CD4-positive, alpha-beta T cell treated with Interleukin-4 for 4 hours (primary cell): ENCODE measurements at regions not wholly inside any gene's neighbourhood (a gene's known extent, or its start where the extent isn't known, plus 50 kb on each side); places are given as distances from the start of the nearest gene placed in this dataset.

Experiments used
- DNase-seq: peaks from one replicate; pipeline ENCODE4 v3.0.0-alpha.2; 2020

DNA sequence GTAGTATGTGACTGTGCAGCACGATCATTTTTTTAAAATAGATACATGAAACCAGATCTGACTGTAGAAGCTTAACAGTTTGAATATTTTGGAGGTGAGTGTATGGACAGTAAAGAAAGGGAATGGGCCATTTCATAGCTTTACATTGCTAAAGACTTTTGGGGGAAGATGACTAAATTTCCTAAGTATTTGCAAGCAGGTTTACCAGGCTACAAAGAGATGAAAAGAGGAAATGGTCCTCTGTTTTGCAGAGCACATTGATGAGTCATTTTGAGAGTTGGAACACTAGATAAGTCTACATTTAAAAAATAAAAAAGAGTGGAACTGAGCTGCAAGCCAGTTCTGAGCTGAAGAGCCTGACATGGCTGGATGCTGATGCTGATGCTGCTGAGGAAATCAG lies 115.7 kb upstream of the LRATD1 start:
- no peak for DNase-seq

GRCh38 chr2:14517731-14518130 lies 114.8 kb upstream of the LRATD1 start:
- no peak for DNase-seq

DNA sequence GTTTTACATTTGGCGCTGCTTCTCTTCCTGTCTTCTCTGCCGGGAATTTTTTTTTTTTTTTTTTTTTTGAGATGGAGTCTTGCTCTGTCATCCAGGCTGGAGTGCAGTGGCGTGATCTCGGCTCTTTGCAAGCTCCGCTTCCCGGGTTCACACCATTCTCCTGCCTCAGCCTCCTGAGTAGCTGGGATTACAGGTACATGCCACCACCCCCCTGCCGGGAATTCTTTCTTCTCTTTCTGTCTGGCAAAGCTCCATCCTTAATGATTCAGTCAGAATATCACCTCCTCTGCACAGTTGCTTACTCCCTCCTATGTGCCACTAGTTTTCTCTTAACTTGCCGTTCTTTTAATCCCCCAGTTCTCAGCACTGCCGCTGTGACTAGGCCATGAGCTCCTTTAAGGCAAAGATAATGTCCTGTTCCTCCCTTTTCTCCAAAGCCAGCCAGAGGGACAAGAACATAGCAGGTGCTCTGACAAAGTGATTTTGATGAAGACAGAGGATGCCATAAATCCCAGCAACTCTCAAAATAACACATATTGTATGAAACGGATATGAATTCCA lies 112.1 kb upstream of the LRATD1 start:
- no peak for DNase-seq

GRCh38 chr2:14524041-14524802 lies 108.3 kb upstream of the LRATD1 start:
- no peak for DNase-seq

GRCh38 chr2:14524803-14525080 lies 107.8 kb upstream of the LRATD1 start:
- DNase-seq = no peak

DNA sequence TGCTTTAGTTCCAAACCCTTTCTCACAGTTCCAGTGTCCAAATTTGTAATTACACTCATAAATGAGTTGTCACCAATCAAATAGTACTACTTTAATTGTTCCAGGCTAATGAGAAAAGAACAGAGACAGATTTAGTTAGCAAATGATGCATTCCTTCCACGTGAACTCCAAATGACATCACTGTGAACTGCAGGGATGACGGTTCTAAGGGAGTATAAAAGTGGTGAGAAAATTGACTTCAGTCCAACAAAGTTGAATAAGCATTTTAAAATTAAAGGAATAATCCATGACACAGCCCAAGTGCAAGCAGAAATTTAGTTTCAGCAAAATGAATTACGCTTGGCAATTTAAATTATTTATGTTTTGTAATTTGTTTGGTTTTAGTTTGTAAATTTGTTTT lies 102.0 kb upstream of the LRATD1 start:
- DNase-seq = no peak

GRCh38 chr2:14533131-14533757 lies 99.3 kb upstream of the LRATD1 start:
- no peak for DNase-seq

DNA sequence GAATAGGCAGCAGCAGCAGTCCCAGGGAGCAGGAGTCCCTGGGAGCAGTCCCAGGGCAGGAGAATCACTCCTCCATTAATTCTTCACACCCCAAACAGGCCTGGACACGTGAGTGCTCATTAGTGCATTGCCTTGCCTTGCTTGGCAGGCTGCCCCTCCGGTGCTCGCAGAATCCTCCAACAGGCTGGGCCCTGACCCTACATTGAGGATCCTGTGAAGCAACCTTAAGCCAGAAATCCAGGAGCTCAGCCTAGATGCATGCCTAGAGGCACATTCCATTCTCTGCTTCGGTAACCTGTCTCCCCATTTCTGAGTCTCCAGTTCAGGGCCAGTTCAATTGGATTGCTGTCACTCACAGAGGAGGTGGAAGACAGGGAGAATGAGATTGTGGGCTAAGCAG lies 97.4 kb upstream of the LRATD1 start:
- DNase-seq = no peak

DNA sequence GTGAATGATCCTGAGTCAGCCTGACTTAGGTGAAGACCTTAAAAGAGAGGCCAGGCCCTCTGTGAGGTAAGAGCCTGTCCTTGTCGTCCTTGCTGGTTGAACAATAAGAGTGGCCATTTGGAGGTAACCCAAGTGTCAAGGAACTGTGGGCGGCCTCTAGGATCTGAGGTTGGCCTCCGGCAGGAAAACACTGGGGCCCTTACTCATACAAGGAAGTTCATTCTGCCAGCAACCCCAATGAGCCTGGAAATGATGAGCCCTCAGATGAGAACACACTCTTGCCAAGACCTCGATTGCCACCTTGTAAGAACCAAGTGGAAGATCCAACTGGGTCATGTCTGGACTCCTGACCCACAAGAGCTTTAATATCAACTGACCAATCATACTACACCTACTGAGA lies 95.5 kb upstream of the LRATD1 start:
- DNase-seq = no peak

- DNase-seq = no peak
These were observed 92.5 kb upstream of the LRATD1 start for GRCh38 chr2:14540015-14540414.

- no peak for DNase-seq
These were observed 89.2 kb upstream of the LRATD1 start for GRCh38 chr2:14543284-14543683.

DNA sequence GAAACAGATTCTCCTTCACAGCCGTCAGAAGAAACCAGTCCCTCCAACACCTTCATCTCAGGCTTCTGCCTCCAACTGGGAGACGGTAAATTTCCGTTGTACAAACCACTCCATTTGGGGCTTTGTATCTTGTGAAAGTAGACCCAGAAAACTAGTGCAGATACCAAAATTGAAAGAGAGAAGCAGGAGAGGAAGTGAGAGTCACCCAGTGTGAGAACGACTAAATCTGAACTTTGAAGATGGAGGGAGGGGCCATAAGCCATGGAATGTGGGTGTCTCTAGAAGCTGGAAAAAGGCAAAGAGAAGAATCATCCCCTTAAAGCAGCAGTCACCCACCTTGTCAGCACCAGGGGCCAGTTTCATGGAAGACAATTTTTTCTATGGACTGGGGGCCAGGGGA lies 88.3 kb upstream of the LRATD1 start:
- DNase-seq = no peak

- DNase-seq = no peak
These were observed 84.7 kb upstream of the LRATD1 start for GRCh38 chr2:14547830-14548229.

GRCh38 chr2:14550658-14551057 lies 81.9 kb upstream of the LRATD1 start:
- DNase-seq = no peak

GRCh38 chr2:14551069-14551468 lies 81.4 kb upstream of the LRATD1 start:
- DNase-seq = no peak

- DNase-seq = no peak
These were observed 80.2 kb upstream of the LRATD1 start for GRCh38 chr2:14552286-14552685.

DNA sequence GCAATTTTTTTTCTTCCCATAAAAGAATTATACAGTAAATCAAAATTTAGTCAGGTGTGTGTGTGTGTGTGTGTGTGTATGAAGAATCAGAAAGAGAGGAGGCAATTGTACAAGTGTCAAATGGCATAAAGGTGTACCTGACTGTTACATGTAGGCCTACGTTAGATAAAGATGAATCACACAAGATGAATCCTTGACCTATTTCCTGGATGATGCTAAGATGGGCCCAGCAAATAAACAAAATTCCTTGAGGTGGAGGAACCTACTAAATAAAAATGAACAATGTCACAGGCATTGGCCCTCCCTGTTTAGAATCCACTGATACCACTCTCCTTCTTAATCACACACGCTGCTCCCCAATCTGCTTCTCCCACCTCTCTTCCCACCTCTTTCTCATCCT lies 79.7 kb upstream of the LRATD1 start:
- no peak for DNase-seq

DNA sequence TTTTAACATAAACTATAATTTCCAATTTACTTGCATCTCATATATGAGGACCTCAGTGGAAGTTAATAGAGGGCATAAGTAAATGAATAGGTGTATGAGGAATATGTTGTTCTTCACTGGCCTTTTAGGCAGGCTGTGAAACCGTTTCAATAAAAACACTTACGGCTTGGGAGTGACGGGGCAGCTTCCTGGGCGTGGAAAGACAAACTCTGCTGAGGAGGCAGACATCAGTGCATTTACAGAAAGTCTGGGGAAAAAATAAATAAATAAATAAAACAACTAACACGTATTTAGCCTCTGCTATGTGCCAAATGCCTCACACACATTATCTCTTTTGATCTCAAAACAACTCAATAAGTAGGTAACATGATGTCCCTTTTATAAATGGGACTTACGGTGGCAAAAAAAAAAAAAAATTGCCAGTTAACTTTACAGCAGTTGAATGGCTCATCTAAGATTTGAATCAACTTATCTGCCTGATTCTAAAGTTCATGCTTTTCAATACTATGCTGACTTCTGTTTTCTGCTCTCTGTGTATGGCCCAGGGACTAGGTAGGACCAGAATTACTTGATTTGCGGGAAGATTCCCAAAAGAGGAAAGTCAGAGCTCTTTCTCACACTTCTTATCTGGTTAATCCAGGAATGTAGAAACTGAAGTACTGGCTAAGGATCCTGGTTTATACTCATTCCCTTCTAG lies 77.5 kb upstream of the LRATD1 start:
- DNase-seq = no peak

DNA sequence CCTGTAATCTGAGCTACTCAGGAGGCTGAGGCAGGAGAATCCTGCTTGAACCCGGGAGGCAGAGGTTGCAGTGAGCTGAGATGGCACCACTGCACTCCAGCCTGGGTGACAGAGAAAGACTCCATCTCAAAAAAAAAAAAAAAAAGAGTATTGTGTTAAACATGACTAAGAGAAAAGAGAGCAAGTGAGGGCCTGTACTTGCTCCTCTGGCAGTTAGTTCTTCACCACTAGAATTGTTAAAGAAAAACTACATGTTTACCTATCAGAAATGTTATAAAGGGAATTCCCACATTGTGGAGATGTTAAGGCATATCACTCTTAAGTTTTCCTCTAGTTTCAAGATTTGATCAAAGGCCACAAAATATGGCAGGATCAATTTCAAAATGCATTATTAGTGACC lies 75.4 kb upstream of the LRATD1 start:
- DNase-seq = no peak

- no peak for DNase-seq
These were observed 74.6 kb upstream of the LRATD1 start for GRCh38 chr2:14557916-14558315.

GRCh38 chr2:14558335-14558919 lies 74.1 kb upstream of the LRATD1 start:
- no peak for DNase-seq

DNA sequence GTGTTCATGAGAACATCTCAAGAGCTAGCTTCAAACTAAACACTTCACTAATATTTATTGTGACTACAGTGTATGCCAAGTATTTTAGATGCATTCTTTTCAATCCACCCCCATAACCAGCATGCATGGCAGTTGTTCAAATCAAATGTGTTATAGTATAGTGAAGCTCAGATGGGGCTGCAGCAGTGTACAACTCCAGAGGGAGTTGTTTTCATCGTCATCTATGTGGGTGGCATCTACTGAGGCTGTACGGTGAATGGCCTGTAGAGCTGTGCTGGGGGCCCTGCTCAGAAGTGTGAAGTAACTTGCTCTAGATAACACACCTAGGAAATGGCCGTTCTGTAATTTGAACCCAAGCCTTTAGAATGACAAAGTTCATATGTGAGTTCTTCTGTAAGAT lies 71.8 kb upstream of the LRATD1 start:
- no peak for DNase-seq

DNA sequence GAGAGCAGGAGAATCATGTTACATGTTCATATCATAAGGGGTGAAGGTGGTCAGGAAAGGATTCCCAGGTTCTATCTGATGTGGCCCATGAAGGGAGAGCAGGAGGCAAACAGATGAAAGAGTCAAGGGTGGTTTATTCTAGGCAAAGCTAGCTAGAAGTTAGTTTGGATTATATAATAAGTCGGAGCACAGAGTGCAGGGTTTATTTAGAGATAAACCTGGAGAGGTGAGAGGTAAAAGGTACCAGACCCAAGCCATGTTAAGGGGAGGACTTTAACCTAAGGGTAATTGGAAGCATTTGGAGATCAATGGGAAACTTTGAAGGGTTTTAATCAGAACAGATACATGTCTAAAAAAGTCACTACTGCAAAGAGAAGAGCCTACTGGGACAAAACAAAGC lies 69.2 kb upstream of the LRATD1 start:
- no peak for DNase-seq

GRCh38 chr2:14565666-14566065 lies 66.9 kb upstream of the LRATD1 start:
- DNase-seq = no peak
